ENCODE measurements at regions not wholly inside any gene's neighbourhood (a gene's known extent, or its start where the extent isn't known, plus 50 kb on each side); places are given as distances from the start of the nearest gene placed in this dataset.
A peak's percentile ranks its signal among the peaks of the same experiment; 100 is the strongest.

DNA sequence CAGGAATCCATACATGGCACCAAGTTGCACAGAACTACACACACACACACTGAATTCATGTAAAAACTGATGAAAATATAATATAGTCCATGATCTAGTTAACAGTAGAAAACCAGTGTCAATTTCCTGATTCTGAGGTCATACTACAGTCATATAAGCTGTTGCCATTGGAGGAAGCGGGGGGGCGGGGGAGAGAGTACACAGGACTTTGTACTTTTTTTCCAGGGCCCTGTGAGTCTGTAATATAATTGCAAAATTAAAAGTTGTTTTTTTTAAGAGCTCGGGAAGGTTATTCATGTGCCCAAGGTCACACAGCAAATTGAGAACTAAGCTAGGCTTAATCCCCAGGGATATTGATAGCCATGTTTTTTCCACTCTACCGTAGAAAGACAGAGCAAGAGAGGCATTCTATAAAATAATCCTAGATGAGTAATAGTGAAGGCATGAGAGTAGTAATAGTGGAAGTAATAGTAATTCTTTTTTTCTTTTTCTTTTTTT is 312.3 kb downstream of the MN1 start:
- no peak for DNase-seq

DNA sequence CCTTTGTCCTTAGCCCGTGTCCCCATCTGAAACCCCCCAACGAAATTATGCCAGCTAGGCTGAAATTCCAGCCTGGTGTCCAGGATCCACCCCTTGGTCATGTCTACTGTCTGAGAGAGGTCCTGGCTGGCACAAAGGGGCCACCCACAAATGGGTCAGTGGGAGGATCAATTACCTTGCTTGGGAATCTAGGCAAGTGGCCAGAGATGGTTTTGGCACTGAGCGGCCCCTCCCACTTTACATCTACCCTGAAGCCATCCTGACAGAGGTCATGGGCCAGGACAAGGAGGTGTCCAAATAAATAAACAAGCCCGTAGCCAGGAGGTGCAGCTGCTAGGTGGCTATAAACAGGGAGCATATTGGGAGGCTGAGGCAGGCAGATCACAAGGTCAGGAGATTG is 311.5 kb downstream of the MN1 start:
- DNase-seq = no peak

DNA sequence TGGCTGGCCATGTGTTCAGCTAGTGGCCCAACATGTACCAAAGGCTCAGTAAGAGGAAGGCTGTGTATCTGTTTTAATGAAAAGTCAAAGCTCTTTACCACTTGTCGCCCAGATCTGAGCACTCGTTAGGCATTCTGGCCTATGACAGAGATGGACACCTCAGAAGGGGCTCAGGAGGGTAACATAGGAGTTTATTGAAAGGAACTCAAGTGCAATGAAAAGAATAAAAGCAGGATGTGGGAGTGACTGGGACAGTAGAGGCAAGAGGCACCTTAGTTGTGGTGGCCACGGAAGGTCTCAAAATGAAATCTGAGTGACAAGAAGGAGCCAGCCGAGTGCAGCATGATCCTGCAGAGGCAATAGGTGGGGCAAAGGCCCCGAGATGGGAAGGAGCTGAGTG is 309.7 kb downstream of the MN1 start:
- DNase-seq = no peak

DNA sequence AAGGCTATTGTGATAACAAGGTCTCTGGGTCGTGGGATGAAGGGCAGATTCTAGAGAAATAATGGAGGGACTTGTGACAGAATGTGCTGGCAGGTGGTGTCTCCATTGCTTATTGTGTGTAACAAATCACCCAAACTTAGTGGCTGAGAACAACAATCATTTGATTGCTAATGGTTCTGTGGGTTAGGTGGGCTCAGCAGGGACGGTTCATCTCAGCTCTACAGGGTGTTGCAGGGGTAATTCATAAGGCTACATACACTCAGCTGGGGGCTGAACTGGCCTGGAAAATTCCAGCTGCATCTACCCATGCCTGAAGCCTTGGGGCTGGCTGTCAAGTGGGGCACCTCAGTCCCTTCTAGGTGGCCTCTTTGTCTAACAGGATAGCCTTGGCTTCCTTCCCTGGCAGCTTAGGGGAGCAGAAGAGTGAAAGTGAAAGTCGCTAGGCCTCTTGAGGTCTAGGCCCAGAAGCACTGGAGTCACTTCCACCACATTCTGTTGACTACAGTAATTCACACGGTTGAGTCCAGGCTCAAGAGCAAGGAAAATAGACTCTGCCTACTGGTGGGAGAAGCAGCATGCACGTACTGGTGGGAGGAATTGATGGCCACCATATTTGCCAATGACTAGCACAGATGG is 308.9 kb downstream of the MN1 start:
- peak in 1 of 5 experiments; percentile 25 for DNase-seq

DNA sequence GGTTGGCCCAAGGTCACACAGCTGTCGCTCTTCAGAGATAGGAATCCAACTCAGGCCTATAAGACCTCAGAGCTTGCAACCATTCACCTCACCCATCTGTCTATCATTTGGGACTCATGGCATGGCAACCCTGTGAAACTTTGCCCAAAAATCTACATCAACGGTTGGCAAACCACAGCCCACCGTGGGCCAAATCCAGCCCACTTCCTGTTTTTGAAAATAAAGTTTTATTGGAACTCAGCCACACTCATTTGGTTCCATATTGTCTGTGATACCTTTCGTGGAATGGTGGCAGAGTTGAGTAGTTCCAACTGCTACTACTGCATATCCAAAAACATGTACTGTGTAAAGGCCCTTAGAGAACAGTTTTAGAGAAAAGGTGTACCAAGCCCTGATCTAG is 307.8 kb downstream of the MN1 start:
- DNase-seq = peak in 1 of 5 experiments; percentile 9

DNA sequence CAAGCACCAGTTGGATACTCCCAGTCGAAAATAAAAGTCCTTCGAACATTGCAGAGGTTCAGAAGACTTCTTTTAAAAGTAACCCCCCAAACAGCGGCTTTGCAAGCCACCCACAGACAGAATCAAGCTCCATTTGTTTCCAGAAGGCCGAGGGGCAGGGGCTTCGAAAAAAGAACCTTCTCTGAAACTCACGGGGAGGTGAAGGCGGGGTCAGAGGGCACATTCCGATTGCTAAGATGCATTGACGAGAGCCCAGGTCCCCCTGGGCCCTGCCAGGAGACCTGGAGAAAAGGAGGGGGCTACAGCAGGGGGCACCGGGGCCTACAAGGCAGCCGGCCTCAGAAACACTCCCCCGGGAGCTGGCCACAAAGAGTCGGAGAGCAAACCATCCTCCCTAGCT is 306.8 kb downstream of the MN1 start:
- no peak for DNase-seq

DNA sequence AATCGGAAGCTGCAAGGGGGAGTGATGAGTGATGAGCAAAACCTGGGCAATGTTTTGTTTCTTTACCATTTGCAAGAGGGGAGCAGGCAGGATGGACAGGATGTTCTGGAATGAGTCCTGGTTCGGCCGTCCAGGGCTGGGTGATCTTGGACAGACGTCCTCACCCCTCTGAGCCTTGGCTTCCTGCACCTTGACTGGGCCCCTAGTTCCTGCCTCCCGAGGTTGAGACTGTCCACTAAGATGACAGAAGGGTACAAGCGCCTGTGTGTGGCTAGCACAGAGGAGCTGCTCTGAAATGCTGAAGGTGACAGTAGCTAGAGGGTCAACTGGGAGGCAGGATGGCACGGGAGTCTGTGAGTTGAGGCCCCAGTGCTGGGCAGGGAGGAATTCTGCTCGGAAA is 306.2 kb downstream of the MN1 start:
- DNase-seq = no peak

DNA sequence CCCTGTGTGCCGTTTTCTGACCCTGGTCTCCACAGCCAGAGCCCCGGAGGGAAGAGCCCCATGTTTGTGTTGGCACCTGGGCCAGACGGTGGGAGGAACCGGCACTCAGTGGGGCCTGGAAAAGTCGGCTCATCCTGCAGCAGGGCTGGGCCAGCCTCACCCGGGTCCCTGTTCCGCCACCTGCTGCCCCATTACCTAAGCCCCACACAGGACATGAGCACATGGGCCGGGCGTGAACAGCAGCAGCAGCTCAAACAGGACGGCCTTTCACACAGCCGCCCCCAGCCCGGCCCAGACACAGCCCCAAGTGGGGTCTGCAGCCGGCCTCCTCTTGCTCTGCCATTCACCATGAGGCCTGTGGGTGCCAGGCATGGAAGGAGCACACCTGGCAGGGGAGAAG is 302.4 kb downstream of the MN1 start:
- DNase-seq = no peak

DNA sequence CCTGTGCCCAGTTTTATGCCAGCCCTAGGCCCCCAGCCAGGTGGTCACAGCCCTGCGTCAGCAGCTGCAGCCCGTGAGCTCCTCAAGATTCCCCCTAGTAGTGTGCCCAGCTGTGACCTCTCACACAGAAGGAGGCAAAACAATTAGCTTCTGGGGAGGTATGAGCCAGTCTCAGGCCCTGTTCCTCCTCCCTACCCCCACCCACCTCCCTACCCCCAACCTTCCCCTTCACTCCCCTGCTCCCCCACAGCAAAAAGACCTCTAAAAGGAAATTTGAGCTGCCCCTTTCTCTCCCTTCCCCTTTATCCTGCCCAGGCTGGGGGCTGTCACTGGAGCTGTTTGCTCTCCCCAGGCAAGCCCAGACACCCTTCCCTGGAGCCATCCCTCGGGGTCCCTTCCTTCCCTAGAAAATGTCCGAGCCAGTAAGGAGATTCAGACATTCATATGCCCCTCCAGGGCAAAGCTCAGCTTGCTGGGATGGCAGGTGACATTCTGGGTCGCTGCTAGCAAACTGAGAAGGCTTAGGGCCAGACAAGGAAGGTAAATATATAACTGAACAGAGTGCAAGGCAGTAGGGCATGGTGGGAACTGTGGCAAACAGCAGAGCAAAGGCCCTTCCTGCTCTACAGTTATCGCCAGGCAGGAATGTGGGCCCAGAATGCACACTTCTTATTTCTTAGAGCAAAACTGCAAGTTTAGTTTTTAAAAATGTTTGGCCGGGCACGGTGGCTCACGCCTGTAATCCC is 300.2 kb downstream of the MN1 start:
- DNase-seq = no peak

DNA sequence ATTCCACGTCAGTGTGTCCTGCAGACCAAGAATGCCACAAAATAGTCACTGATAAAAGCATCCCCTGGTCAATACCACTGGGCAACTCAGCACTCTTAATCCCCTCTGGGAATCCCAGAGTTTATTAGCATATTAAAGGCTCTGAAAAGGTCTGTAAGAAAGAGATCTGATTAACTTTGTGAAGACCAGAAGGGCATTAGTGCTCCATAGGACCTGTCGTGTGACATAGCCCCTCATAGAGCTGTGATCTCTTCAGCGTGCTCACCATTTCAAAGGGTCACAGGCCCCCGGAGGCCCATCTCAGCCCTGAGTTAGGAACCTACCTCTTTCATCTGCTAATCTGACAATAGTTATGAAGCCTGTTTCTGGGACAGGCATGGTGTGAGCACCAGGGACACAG is 299.2 kb downstream of the MN1 start:
- DNase-seq = no peak

DNA sequence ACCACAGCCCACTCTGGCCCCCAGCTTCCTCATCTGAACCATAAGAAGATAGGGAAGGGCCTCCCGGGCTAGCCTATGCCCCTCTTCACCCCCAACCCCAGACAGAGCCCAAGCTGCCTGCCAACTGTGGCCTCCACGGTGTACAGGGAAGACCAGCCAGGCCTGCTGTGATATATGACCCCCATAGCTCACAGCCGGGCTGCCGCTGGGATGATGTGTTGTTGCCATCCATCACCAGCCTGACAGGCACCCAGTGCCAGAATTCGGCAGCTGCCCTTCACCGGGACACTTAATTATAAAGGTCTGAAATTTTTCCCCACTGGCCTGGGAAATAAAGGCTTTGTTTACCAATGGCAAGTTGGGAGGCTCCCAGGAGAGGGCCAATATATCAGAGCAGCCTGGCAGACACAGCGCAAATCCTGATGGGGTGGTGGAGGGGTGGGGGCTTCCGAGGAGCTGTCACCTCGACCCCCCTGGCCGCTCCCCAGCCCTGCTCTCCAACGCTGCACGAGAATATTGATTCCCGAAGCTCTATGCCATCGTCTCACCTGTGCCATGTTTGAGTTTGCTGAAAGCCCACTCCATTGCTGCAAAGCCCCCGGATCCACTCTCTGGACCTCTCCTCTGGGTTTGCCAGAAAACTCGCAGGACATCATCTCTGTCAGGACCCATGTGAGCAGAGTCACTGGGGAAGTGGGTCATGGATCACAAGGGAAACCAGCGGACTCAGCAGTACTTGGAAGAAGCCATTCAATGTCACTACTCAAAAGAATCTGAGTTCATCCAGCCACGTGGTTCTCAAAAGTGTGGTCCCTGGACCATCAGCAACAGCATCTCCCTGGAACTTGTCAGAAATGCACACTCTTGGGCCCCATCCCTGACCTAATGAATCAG is 296.9 kb downstream of the MN1 start:
- DNase-seq = no peak

DNA sequence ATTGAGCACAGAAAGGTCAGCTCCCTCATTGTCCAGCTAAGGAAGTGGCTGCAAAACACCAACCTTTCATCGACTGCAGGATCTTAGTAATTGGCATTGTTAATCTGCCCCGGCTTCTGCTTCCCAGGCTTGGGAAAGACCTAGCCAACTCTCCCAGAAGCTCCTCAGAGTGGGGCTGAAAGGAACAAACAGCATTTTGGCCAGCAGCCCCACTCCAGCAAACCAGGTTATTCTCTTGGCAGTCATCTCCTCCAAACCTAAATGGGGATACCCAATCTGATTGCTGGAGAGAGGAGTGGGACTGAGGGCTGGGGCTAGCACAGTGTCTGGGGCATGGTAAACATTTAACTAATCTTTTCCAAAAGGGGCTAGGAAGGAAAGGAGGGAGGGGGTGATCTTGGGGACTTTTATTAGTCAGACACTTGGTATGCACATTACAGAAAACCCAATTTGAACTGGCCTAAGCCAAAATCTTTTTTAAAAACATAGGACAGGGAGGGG is 294.4 kb downstream of the MN1 start:
- DNase-seq = no peak

DNA sequence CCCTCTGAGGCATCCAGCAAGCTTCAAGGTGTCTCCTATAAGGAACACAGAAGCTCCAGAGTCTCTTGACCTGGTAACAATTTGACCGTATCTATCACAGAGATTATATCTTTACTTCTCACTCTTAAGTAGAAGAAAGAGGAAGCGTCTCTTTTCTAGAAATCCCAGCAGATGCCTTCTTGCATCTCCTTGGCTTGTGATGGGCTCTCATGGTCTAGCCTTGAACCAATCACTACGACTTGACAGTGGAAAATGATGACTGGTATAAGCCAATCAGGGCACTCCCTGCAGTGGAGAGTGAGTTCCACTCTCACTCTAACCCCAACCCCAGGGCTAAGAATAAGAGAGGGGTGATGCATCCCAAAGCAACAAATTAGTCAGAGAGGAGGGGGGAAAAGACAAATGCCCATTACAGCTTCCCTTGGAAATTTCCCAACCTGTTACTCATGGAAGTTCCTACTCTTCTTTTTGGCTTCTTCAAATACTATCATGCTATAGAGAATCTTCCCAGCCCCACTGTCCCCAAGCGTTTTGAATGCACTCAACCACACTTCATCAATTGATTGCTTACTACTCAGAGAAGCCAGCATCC is 293.5 kb downstream of the MN1 start:
- no peak for DNase-seq

DNA sequence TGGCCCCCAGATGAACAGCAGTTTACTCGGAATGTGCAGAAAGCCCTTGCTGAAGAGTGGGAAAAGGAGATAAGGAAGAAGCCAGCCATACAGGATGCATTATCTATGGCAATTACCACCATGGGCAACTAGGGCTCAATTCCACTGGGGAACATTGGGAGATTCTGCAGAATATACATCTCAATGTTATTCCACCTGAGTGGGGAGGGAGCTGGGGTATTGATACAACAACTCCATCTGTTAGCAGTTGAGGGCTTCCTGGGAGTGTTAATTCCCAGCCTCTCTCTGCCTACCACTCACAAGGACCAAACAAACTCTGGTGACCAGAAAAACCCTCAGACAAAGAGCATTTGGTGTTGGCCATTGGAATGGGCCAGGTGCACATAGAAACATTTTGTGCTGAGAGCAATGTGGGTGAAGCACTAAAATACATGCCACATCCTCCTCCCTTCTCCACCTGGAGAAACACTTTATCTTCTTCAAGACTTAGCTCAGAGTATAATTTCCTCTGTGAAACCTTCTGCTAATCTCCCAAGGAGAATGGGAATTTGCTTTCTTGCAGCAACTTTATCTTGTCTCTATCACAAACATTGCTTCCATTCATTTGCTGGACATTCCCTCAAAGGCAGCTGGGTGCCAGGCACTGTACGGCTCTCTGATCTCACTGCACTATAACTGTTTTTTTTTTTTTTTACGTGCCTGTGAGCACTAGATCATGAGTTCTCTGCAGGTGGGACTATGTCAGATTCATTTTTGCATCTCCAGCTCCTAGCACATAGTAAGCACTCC is 292.2 kb downstream of the MN1 start:
- DNase-seq = no peak

DNA sequence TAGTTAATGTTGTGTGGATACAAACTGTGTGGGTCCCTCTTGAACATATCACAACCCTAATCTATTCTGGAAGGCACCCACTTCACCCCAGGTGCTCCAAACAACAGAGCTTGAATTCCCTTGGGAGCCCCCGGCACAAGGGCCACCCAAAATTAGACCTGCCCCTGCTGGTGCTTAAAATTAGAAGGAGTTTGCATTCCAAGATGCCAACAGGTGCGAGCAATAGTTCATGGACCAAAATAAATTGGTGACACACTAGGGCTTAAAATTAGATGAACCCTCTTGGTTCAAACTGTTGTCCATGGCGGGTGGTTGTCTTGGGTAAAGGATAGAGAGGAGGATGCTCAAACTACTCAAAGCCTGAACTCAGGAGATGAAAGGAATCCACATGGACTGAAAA is 291.5 kb downstream of the MN1 start:
- no peak for DNase-seq

DNA sequence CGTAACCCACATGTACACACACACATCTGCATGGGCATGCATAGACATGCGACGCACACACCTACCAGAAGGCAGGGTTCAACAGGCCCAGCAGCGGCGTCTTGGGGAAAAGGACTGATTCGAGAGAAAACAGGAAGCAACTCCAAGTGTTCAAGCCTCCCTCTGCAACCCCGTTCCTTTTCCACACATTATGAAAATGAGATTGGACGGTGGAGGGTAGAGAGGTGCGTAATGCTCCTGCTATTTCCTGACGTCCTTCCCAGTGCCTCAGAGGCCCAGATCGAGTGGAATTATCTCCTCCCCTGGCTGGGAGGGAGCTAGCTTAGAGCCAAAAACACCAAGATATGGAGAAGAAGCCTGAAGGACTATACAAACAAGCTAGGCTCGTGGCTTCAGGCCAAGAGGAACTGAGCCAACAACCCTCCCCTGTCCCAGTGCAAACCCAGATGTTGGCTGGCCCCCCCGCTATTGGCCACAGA is 289.2 kb downstream of the MN1 start:
- DNase-seq = no peak

DNA sequence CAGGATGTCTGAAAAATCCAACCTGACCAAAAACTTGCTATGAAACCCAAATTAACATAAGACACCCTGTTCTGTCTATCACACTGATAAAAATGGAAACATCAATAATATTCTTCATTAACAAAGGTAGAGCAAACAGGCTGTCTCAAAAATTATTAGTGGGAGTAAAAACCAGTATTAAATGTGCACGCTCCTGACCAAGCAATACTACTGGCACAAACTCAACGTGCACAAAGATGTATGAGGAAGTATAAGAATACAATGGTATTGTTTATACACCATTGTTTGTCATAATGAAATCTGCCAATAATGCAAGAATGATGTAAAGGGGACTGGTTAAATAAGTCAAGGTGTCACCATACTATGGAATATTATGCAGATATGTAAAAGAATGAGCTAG is 288.5 kb downstream of the MN1 start:
- no peak for DNase-seq

DNA sequence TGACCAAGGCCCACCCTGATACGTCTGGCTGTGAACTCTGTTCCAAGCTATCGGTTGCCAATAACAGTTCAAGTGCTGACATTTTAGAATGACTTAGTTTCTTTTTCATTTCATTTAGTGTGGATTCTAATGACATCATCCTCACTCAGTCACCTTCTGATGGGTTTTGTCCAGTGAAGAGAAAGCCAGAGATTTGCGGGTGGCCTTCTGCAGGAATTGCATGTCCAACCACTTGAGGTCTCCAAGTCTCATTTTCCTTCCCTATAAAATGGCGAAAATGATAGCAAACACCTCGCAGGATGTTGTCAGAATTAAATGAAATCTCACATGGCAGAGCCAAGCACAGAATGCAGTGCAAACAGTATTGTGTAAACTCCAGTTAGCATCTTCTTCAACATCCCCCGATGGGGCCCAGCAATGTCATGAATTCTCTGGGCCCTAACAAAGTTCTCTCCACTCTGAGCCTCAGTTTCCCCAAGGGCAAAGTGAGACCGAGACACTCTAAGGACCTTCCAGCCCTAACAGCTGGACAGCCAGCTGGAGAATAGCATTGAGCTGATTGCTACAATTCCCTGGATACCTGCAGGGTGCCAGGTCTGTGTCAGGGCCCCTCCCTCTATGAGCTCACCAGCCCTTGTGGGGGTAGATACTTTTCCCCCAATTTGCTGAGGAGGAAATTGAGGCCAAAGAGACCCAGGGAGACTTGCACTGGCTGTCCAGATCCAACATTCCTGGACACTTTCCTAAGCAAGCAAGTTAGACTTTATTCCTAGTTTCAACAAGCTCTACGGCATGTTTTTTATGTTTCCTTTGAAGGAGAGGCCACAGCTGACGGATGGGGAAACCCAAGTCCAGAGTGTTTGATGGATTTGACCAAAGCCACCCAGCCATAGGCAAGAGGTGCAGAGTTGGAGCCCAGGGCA is 286.7 kb downstream of the MN1 start:
- no peak for DNase-seq

DNA sequence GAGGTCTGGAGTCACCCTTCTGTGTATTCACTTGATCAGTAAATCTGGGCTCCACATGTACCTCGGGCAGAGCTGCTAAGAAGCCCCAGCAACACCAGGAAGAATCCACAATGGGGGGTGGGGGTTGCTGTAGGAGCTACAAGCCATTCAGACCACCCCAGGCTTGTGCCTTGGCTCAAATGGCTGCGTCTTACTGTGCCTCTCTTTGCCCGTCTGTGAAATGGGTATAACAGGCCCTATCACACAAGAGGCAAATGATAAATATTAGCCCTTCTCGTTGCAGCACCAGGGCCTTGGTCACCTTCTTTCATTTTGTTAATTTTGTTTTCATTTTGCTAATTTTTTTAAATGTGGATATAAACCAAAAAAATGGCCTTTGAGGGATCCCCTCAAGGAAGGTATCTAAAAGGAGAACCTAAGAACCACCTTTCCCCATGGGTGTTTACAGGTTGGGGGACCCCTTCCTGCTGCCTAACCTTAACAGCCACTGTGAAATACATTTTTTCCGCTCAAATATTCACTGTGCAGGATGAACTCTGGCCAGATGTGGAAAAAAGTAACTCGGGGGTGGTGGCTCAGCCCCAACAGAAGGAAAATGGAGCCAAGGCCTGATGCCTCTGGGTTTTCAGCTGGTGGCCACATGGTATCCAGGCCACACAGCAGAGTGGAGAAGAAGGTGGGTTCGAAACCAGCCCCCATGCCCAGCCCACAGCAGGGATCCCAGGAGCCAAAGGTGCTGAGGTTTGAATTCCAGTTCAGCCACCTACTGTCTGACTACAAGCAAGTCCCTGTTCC is 284.0 kb downstream of the MN1 start:
- no peak for DNase-seq

All from T-helper 2 cell (primary cell).